Peyer's patch (tissue), 4 donors: ENCODE measurements at regions not wholly inside any gene's neighbourhood (a gene's known extent, or its start where the extent isn't known, plus 50 kb on each side); places are given as distances from the start of the nearest gene placed in this dataset.

ENCODE experiments used
- CTCF ChIP-seq, 6 experiments: fragments of 450-650 bp in 4 of 6; fragments of 200-600 bp in 2 of 6; sonication (generic) in 1 of 6; IDR thresholded peaks; one replicate each; pipeline ENCODE4 v1.5.1; 2017 to 2019; ENCODE audit warnings: antibody characterized with exemption in 6 of 6, mild to moderate bottlenecking in 3 of 6, moderate library complexity in 1 of 6
- POLR2A ChIP-seq, 2 donors: fragments of 450-650 bp; IDR thresholded peaks; one replicate each; pipeline ENCODE4 v1.5.1; 2017; ENCODE audit warnings: antibody characterized with exemption in 2 of 2, mild to moderate bottlenecking in 2 of 2, moderate library complexity in 2 of 2

- TF ChIP-seq CTCF (IDR thresholded peaks at IDR 0.05) (no peak), POLR2A (IDR thresholded peaks at IDR 0.05) (no peak)
These were observed 332.5 kb downstream of the C4orf33 start for GRCh38 chr4:129428454-129428853.
